ENCODE measurements at regions not wholly inside any gene's neighbourhood (a gene's known extent, or its start where the extent isn't known, plus 50 kb on each side); places are given as distances from the start of the nearest gene placed in this dataset.
A peak's percentile ranks its signal among the peaks of the same experiment; 100 is the strongest.
"Not testable (repeated sequence)": the region's sequence is repeated elsewhere in the genome, so short reads cannot be mapped to it uniquely, and the experiment has no call there.

- DNase-seq = peak; percentile 11 to 32 (median 11)
- H3K27ac ChIP-seq (ENCODE audit: insufficient read depth, low read length, poor library complexity, severe bottlenecking) = no peak overlapping the region
- H3K27me3 ChIP-seq (replicated peaks; ENCODE audit: control insufficient read depth, insufficient read depth, low read length, poor library complexity, severe bottlenecking) = no peaks in the 10 kb centered on the region
- no peak overlapping the region for H3K4me3 ChIP-seq (ENCODE audit: insufficient read depth, low read depth, low read length, poor library complexity, severe bottlenecking)
- H3K36me3 ChIP-seq (ENCODE audit: control insufficient read depth, insufficient read depth, low read length) = no peaks in the 10 kb centered on the region
- H3K9me3 ChIP-seq (ENCODE audit: control insufficient read depth, low read length) = no peaks in the 10 kb centered on the region
- H3K4me1 ChIP-seq (ENCODE audit: control insufficient read depth, insufficient read depth, low read length, poor library complexity, severe bottlenecking) = no peaks in the 10 kb centered on the region
Measured at GRCh38 chr5:102681403-102681983, 73.6 kb upstream of the PAM start.

- Histone ChIP-seq H3K36me3 (ENCODE audit: control insufficient read depth, insufficient read depth, low read length) (no peaks in the 10 kb centered on the region), H3K4me3 (ENCODE audit: insufficient read depth, low read depth, low read length, poor library complexity, severe bottlenecking) (no peak overlapping the region)
Measured at GRCh38 chr5:102682101-102682647, 72.9 kb upstream of the PAM start.

GRCh38 chr5:102688076-102688475 is 67.0 kb upstream of the PAM start:
- not testable (repeated sequence) for H3K27me3 ChIP-seq (replicated peaks; ENCODE audit: control insufficient read depth, insufficient read depth, low read length, poor library complexity, severe bottlenecking); H3K36me3 ChIP-seq (ENCODE audit: control insufficient read depth, insufficient read depth, low read length); H3K4me3 ChIP-seq (ENCODE audit: insufficient read depth, low read depth, low read length, poor library complexity, severe bottlenecking); H3K27ac ChIP-seq (ENCODE audit: insufficient read depth, low read length, poor library complexity, severe bottlenecking); H3K4me1 ChIP-seq (ENCODE audit: control insufficient read depth, insufficient read depth, low read length, poor library complexity, severe bottlenecking); DNase-seq; H3K9me3 ChIP-seq (ENCODE audit: control insufficient read depth, low read length)

More at GRCh38 chr5:102682101-102682647, 72.9 kb upstream of the PAM start:
- no peak for DNase-seq
- Histone ChIP-seq H3K4me1 (ENCODE audit: control insufficient read depth, insufficient read depth, low read length, poor library complexity, severe bottlenecking) (no peaks in the 10 kb centered on the region), H3K27ac (ENCODE audit: insufficient read depth, low read length, poor library complexity, severe bottlenecking) (no peak overlapping the region), H3K9me3 (ENCODE audit: control insufficient read depth, low read length) (no peaks in the 10 kb centered on the region), H3K27me3 (replicated peaks; ENCODE audit: control insufficient read depth, insufficient read depth, low read length, poor library complexity, severe bottlenecking) (no peaks in the 10 kb centered on the region)

GRCh38 chr5:102688581-102689342 is 66.3 kb upstream of the PAM start:
- not testable (repeated sequence) for DNase-seq; H3K27ac ChIP-seq (ENCODE audit: insufficient read depth, low read length, poor library complexity, severe bottlenecking)

GRCh38 chr5:102690910-102691309 is 64.2 kb upstream of the PAM start:
- Histone ChIP-seq H3K9me3 (ENCODE audit: control insufficient read depth, low read length) (no peaks in the 10 kb centered on the region), H3K27ac (ENCODE audit: insufficient read depth, low read length, poor library complexity, severe bottlenecking) (no peak overlapping the region), H3K36me3 (ENCODE audit: control insufficient read depth, insufficient read depth, low read length) (no peaks in the 10 kb centered on the region), H3K4me3 (ENCODE audit: insufficient read depth, low read depth, low read length, poor library complexity, severe bottlenecking) (no peak overlapping the region), H3K4me1 (ENCODE audit: control insufficient read depth, insufficient read depth, low read length, poor library complexity, severe bottlenecking) (no peaks in the 10 kb centered on the region), H3K27me3 (replicated peaks; ENCODE audit: control insufficient read depth, insufficient read depth, low read length, poor library complexity, severe bottlenecking) (no peaks in the 10 kb centered on the region)
- DNase-seq = no peak

More at GRCh38 chr5:102688581-102689342, 66.3 kb upstream of the PAM start:
- H3K27me3 ChIP-seq (replicated peaks; ENCODE audit: control insufficient read depth, insufficient read depth, low read length, poor library complexity, severe bottlenecking); H3K9me3 ChIP-seq (ENCODE audit: control insufficient read depth, low read length); H3K36me3 ChIP-seq (ENCODE audit: control insufficient read depth, insufficient read depth, low read length); H3K4me1 ChIP-seq (ENCODE audit: control insufficient read depth, insufficient read depth, low read length, poor library complexity, severe bottlenecking); H3K4me3 ChIP-seq (ENCODE audit: insufficient read depth, low read depth, low read length, poor library complexity, severe bottlenecking): not testable (repeated sequence)

GRCh38 chr5:102691434-102691833 is 63.7 kb upstream of the PAM start:
- Histone ChIP-seq H3K27me3 (replicated peaks; ENCODE audit: control insufficient read depth, insufficient read depth, low read length, poor library complexity, severe bottlenecking) (no peaks in the 10 kb centered on the region), H3K36me3 (ENCODE audit: control insufficient read depth, insufficient read depth, low read length) (no peaks in the 10 kb centered on the region), H3K9me3 (ENCODE audit: control insufficient read depth, low read length) (no peaks in the 10 kb centered on the region), H3K27ac (ENCODE audit: insufficient read depth, low read length, poor library complexity, severe bottlenecking) (no peak overlapping the region), H3K4me1 (ENCODE audit: control insufficient read depth, insufficient read depth, low read length, poor library complexity, severe bottlenecking) (no peaks in the 10 kb centered on the region), H3K4me3 (ENCODE audit: insufficient read depth, low read depth, low read length, poor library complexity, severe bottlenecking) (no peak overlapping the region)
- DNase-seq = no peak

GRCh38 chr5:102700120-102700831 is 54.8 kb upstream of the PAM start:
- no peak overlapping the region for H3K27ac ChIP-seq (ENCODE audit: insufficient read depth, low read length, poor library complexity, severe bottlenecking)
- H3K36me3 ChIP-seq (ENCODE audit: control insufficient read depth, insufficient read depth, low read length) = no peaks in the 10 kb centered on the region
- DNase-seq = no peak
- no peaks in the 10 kb centered on the region for H3K9me3 ChIP-seq (ENCODE audit: control insufficient read depth, low read length)
- no peaks in the 10 kb centered on the region for H3K4me1 ChIP-seq (ENCODE audit: control insufficient read depth, insufficient read depth, low read length, poor library complexity, severe bottlenecking)
- no peak overlapping the region for H3K4me3 ChIP-seq (ENCODE audit: insufficient read depth, low read depth, low read length, poor library complexity, severe bottlenecking)
- H3K27me3 ChIP-seq (replicated peaks; ENCODE audit: control insufficient read depth, insufficient read depth, low read length, poor library complexity, severe bottlenecking) = no peaks in the 10 kb centered on the region

GRCh38 chr5:102700916-102701315 is 54.2 kb upstream of the PAM start:
- H3K27ac ChIP-seq (ENCODE audit: insufficient read depth, low read length, poor library complexity, severe bottlenecking) = no peak overlapping the region
- no peak for DNase-seq
- H3K9me3 ChIP-seq (ENCODE audit: control insufficient read depth, low read length) = no peaks in the 10 kb centered on the region
- no peaks in the 10 kb centered on the region for H3K27me3 ChIP-seq (replicated peaks; ENCODE audit: control insufficient read depth, insufficient read depth, low read length, poor library complexity, severe bottlenecking)
- H3K4me1 ChIP-seq (ENCODE audit: control insufficient read depth, insufficient read depth, low read length, poor library complexity, severe bottlenecking) = no peaks in the 10 kb centered on the region
- no peak overlapping the region for H3K4me3 ChIP-seq (ENCODE audit: insufficient read depth, low read depth, low read length, poor library complexity, severe bottlenecking)
- no peaks in the 10 kb centered on the region for H3K36me3 ChIP-seq (ENCODE audit: control insufficient read depth, insufficient read depth, low read length)

- no peaks in the 10 kb centered on the region for H3K27me3 ChIP-seq (replicated peaks; ENCODE audit: control insufficient read depth, insufficient read depth, low read length, poor library complexity, severe bottlenecking)
- H3K4me1 ChIP-seq (ENCODE audit: control insufficient read depth, insufficient read depth, low read length, poor library complexity, severe bottlenecking) = no peaks in the 10 kb centered on the region
- DNase-seq = no peak
- no peak overlapping the region for H3K27ac ChIP-seq (ENCODE audit: insufficient read depth, low read length, poor library complexity, severe bottlenecking)
- H3K36me3 ChIP-seq (ENCODE audit: control insufficient read depth, insufficient read depth, low read length) = no peaks in the 10 kb centered on the region
- H3K4me3 ChIP-seq (ENCODE audit: insufficient read depth, low read depth, low read length, poor library complexity, severe bottlenecking) = no peak overlapping the region
- H3K9me3 ChIP-seq (ENCODE audit: control insufficient read depth, low read length) = no peaks in the 10 kb centered on the region
Measured at GRCh38 chr5:102701748-102702147, 53.4 kb upstream of the PAM start.

Data from effector memory CD4-positive, alpha-beta T cell (primary cell).